GM23338 (cell line): ENCODE measurements at regions not wholly inside any gene's neighbourhood (a gene's known extent, or its start where the extent isn't known, plus 50 kb on each side); places are given as distances from the start of the nearest gene placed in this dataset.

ENCODE experiments used
- ATAC-seq: fragments of 200-7000 bp; cut with Tn5 transposase; 3 replicates; pipeline ENCODE4 v1.9.1; 2020
- DNase-seq: peaks from one replicate; pipeline ENCODE4 v3.0.0-alpha.2; 2015; ENCODE audit warnings: low spot score
- H2AFZ ChIP-seq: fragments of 200-600 bp; sonication (generic); 2 replicates; pipeline ENCODE4 v1.8.0; 2016; ENCODE audit warnings: antibody characterized with exemption, mild to moderate bottlenecking, moderate library complexity
- H3F3A ChIP-seq: fragments of 200-600 bp; sonication (generic); replicated peaks from 2 replicates; pipeline ENCODE4 v1.8.0; 2017; ENCODE audit warnings: antibody characterized with exemption, mixed run types, low read depth
- H3K27ac ChIP-seq: fragments of 200-600 bp; sonication (generic); 2 replicates; pipeline ENCODE4 v1.6.1; 2016; ENCODE audit warnings: low read depth
- H3K27me3 ChIP-seq: fragments of 200-600 bp; sonication (generic); 2 replicates; pipeline ENCODE4 v1.8.0; 2016; ENCODE audit warnings: mild to moderate bottlenecking, mixed run types, moderate library complexity; ENCODE audit not compliant: insufficient read depth
- H3K36me3 ChIP-seq: fragments of 200-600 bp; sonication (generic); 2 replicates; pipeline ENCODE4 v1.8.0; 2016; ENCODE audit warnings: mild to moderate bottlenecking; ENCODE audit not compliant: insufficient read depth
- H3K4me1 ChIP-seq: fragments of 200-600 bp; sonication (generic); 2 replicates; pipeline ENCODE4 v1.8.0; 2016; ENCODE audit warnings: mild to moderate bottlenecking, moderate library complexity; ENCODE audit not compliant: insufficient read depth
- H3K4me2 ChIP-seq: fragments of 200-600 bp; sonication (generic); 2 replicates; pipeline ENCODE4 v1.7.1; 2017; ENCODE audit warnings: mixed run types
- H3K4me3 ChIP-seq: fragments of 200-600 bp; sonication (generic); 2 replicates; pipeline ENCODE4 v1.6.1; 2016; ENCODE audit warnings: mixed run types
- H3K79me2 ChIP-seq: fragments of 200-600 bp; sonication (generic); replicated peaks from 2 replicates; pipeline ENCODE4 v1.8.0; 2017; ENCODE audit warnings: mild to moderate bottlenecking; ENCODE audit not compliant: insufficient read depth
- H3K9me2 ChIP-seq: fragments of 200-600 bp; sonication (generic); 2 replicates; pipeline ENCODE4 v1.8.0; 2017; ENCODE audit not compliant: insufficient read depth
- H4K20me1 ChIP-seq: fragments of 200-600 bp; sonication (generic); replicated peaks from 2 replicates; pipeline ENCODE4 v1.8.0; 2017; ENCODE audit warnings: mild to moderate bottlenecking; ENCODE audit not compliant: insufficient read depth
- H3K27ac Mint-ChIP-seq: 2 replicates; pipeline ENCODE4 v1.8.0; 2020; ENCODE audit warnings: inconsistent platforms, mild to moderate bottlenecking, moderate library complexity, mixed read lengths
- H3K27me3 Mint-ChIP-seq: 3 replicates; pipeline ENCODE4 v1.8.0; 2022; ENCODE audit warnings: low read depth, mild to moderate bottlenecking, moderate library complexity, mixed read lengths, inconsistent platforms; ENCODE audit not compliant: insufficient read depth, poor library complexity
- H3K36me3 Mint-ChIP-seq: 3 replicates; pipeline ENCODE4 v1.8.0; 2021; ENCODE audit warnings: low read depth, mild to moderate bottlenecking, inconsistent platforms, moderate library complexity, mixed read lengths
- H3K4me1 Mint-ChIP-seq: 3 replicates; pipeline ENCODE4 v1.8.0; 2020; ENCODE audit warnings: mild to moderate bottlenecking, inconsistent platforms, mixed read lengths
- H3K4me3 Mint-ChIP-seq: 3 replicates; pipeline ENCODE4 v1.8.0; 2021; ENCODE audit warnings: moderate library complexity, mild to moderate bottlenecking, inconsistent platforms, mixed read lengths
- H3K9me3 Mint-ChIP-seq: 3 replicates; pipeline ENCODE4 v1.8.0; 2020; ENCODE audit warnings: moderate library complexity, mild to moderate bottlenecking, inconsistent platforms, mixed read lengths
- CREB1 ChIP-seq: fragments of 250-450 bp; sonication (Bioruptor Pico); IDR thresholded peaks from 2 replicates; pipeline ENCODE4 v1.5.0; 2020; ENCODE audit warnings: low read depth, mild to moderate bottlenecking, moderate library complexity
- CTCF ChIP-seq, 2 experiments: fragments of 200-600 bp in 1 of 2; sonication (generic) in 1 of 2; conservative IDR thresholded peaks; 2 replicates each; pipeline versions ENCODE4 v1.5.1 to v1.6.1; 2016 to 2017; ENCODE audit warnings: antibody characterized with exemption in 2 of 2, low read depth in 2 of 2, mild to moderate bottlenecking in 2 of 2, moderate library complexity in 1 of 2
- EZH2 ChIP-seq: fragments of 200-600 bp; sonication (generic); IDR thresholded peaks from one replicate; pipeline ENCODE4 v1.8.0; 2017; ENCODE audit warnings: antibody characterized with exemption, mild to moderate bottlenecking, low read depth; ENCODE audit not compliant: unreplicated experiment
- EZH2phosphoT487 ChIP-seq: fragments of 200-600 bp; sonication (generic); IDR thresholded peaks from one replicate; pipeline ENCODE4 v1.8.1; 2018; ENCODE audit warnings: antibody characterized with exemption; ENCODE audit not compliant: unreplicated experiment
- JUNB ChIP-seq: IDR thresholded peaks from one replicate; pipeline ENCODE4 v1.6.1; 2016; ENCODE audit warnings: antibody characterized with exemption; ENCODE audit not compliant: unreplicated experiment
- NANOG ChIP-seq: IDR thresholded peaks from 2 replicates; pipeline ENCODE4 v1.6.1; 2016; ENCODE audit warnings: antibody characterized with exemption, borderline replicate concordance
- POLR2AphosphoS5 ChIP-seq: IDR thresholded peaks from 2 replicates; pipeline ENCODE4 v1.6.1; 2016; ENCODE audit warnings: antibody characterized with exemption, low read depth
- STAT1 ChIP-seq: IDR thresholded peaks from one replicate; pipeline ENCODE4 v1.6.1; 2016; ENCODE audit warnings: antibody characterized with exemption; ENCODE audit not compliant: unreplicated experiment
- ZNF114 ChIP-seq: fragments of 250-450 bp; sonication (Bioruptor Pico); IDR thresholded peaks from 2 replicates; pipeline ENCODE4 v1.5.0; 2020; ENCODE audit warnings: mild to moderate bottlenecking, moderate library complexity
- ZNF331 ChIP-seq: fragments of 250-450 bp; sonication (Bioruptor Pico); IDR thresholded peaks from 2 replicates; pipeline ENCODE4 v1.5.0; 2020; ENCODE audit warnings: low read depth, mild to moderate bottlenecking, moderate library complexity
- ZNF462 ChIP-seq: fragments of 250-450 bp; sonication (Bioruptor Pico); IDR thresholded peaks from 2 replicates; pipeline ENCODE4 v1.5.0; 2020; ENCODE audit warnings: mild to moderate bottlenecking, moderate library complexity
- TF ChIP-seq, protein P1 (sequence below): IDR thresholded peaks from 2 replicates; pipeline ENCODE4 v1.6.1; 2016; ENCODE audit warnings: antibody characterized with exemption
- TF ChIP-seq, protein P2 (sequence below): IDR thresholded peaks from one replicate; pipeline ENCODE4 v1.6.1; 2018; ENCODE audit warnings: antibody characterized with exemption; ENCODE audit not compliant: unreplicated experiment

- no peaks in the 10 kb centered on the region for H3K79me2 ChIP-seq
- Mint-ChIP-seq H3K4me3 (no peak overlapping the region), H3K4me1 (no peaks in the 10 kb centered on the region), H3K27ac (no peak overlapping the region), H3K36me3 (peaks cover 26% of the 10 kb centered on the region), H3K9me3 (peaks cover 21% of the 10 kb centered on the region), H3K27me3 (no peaks in the 10 kb centered on the region)
- H3K4me1 ChIP-seq: peaks cover 9% of the 10 kb centered on the region; the same call in 1 of the 2 replicates
- H3K27ac ChIP-seq: no peak overlapping the region
- no peaks in the 10 kb centered on the region for H4K20me1 ChIP-seq
- H3K9me2 ChIP-seq: no peaks in the 10 kb centered on the region; the same call in 1 of the 2 replicates
- no peak for DNase-seq
- ATAC-seq: no peak
- H3K27me3 ChIP-seq: no peaks in the 10 kb centered on the region
- no peak overlapping the region for H2AFZ ChIP-seq
- H3K4me2 ChIP-seq: no peak overlapping the region
- no peaks in the 10 kb centered on the region for H3K36me3 ChIP-seq
- no peak for TF ChIP-seq ZNF331 (CRISPR knock-in tag)
- TF ChIP-seq ZNF462 (CRISPR knock-in tag): no peak
- TF ChIP-seq POLR2AphosphoS5: no peak
- no peak for TF ChIP-seq CTCF (conservative IDR thresholded peaks at IDR 0.05; ENCODE audit: low read depth in 2 of 2)
- no peak for TF ChIP-seq EZH2
- no peak for TF ChIP-seq EZH2phosphoT487
- TF ChIP-seq, protein P1, sequence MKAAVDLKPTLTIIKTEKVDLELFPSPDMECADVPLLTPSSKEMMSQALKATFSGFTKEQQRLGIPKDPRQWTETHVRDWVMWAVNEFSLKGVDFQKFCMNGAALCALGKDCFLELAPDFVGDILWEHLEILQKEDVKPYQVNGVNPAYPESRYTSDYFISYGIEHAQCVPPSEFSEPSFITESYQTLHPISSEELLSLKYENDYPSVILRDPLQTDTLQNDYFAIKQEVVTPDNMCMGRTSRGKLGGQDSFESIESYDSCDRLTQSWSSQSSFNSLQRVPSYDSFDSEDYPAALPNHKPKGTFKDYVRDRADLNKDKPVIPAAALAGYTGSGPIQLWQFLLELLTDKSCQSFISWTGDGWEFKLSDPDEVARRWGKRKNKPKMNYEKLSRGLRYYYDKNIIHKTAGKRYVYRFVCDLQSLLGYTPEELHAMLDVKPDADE: no peak
- TF ChIP-seq JUNB: no peak
- no peak for TF ChIP-seq ZNF114 (CRISPR knock-in tag)
- TF ChIP-seq CREB1 (CRISPR knock-in tag): no peak
- TF ChIP-seq STAT1: no peak
- TF ChIP-seq NANOG: no peak
- TF ChIP-seq, protein P2, sequence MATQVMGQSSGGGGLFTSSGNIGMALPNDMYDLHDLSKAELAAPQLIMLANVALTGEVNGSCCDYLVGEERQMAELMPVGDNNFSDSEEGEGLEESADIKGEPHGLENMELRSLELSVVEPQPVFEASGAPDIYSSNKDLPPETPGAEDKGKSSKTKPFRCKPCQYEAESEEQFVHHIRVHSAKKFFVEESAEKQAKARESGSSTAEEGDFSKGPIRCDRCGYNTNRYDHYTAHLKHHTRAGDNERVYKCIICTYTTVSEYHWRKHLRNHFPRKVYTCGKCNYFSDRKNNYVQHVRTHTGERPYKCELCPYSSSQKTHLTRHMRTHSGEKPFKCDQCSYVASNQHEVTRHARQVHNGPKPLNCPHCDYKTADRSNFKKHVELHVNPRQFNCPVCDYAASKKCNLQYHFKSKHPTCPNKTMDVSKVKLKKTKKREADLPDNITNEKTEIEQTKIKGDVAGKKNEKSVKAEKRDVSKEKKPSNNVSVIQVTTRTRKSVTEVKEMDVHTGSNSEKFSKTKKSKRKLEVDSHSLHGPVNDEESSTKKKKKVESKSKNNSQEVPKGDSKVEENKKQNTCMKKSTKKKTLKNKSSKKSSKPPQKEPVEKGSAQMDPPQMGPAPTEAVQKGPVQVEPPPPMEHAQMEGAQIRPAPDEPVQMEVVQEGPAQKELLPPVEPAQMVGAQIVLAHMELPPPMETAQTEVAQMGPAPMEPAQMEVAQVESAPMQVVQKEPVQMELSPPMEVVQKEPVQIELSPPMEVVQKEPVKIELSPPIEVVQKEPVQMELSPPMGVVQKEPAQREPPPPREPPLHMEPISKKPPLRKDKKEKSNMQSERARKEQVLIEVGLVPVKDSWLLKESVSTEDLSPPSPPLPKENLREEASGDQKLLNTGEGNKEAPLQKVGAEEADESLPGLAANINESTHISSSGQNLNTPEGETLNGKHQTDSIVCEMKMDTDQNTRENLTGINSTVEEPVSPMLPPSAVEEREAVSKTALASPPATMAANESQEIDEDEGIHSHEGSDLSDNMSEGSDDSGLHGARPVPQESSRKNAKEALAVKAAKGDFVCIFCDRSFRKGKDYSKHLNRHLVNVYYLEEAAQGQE: no peak
- H3K4me3 ChIP-seq: no peak overlapping the region
- no peaks in the 10 kb centered on the region for H3F3A ChIP-seq
Observed at GRCh38 chr5:124179819-124180218, 566.6 kb downstream of the ZNF608 start.
